Parathyroid adenoma (tissue), 2 donors: ENCODE measurements at regions not wholly inside any gene's neighbourhood (a gene's known extent, or its start where the extent isn't known, plus 50 kb on each side); places are given as distances from the start of the nearest gene placed in this dataset.

Experiments
- H2AFZ ChIP-seq: fragments of 300-600 bp; sonication (generic); one replicate; pipeline ENCODE4 v1.7.0; 2017; ENCODE audit warnings: antibody characterized with exemption, mild to moderate bottlenecking
- H3K27ac ChIP-seq: fragments of 300-600 bp; sonication (generic); one replicate; pipeline ENCODE4 v1.7.0; 2017
- H3K27me3 ChIP-seq: fragments of 300-600 bp; sonication (generic); one replicate; pipeline ENCODE4 v1.7.0; 2017; ENCODE audit warnings: low read length; ENCODE audit not compliant: control insufficient read depth, insufficient read depth
- H3K36me3 ChIP-seq: fragments of 300-600 bp; sonication (generic); one replicate; pipeline ENCODE4 v1.7.0; 2017; ENCODE audit warnings: low read length; ENCODE audit not compliant: control insufficient read depth, insufficient read depth
- H3K4me1 ChIP-seq: fragments of 300-600 bp; sonication (generic); one replicate; pipeline ENCODE4 v1.7.0; 2017; ENCODE audit warnings: control low read depth
- H3K4me2 ChIP-seq: fragments of 300-600 bp; sonication (generic); one replicate; pipeline ENCODE4 v1.7.0; 2017; ENCODE audit warnings: low read length
- H3K4me3 ChIP-seq: fragments of 300-600 bp; sonication (generic); one replicate; pipeline ENCODE4 v1.7.0; 2017; ENCODE audit warnings: low read depth, low read length
- H3K79me2 ChIP-seq: fragments of 300-600 bp; sonication (generic); one replicate; pipeline ENCODE4 v1.7.0; 2017; ENCODE audit warnings: control low read depth
- H3K9ac ChIP-seq: fragments of 300-600 bp; sonication (generic); one replicate; pipeline ENCODE4 v1.7.0; 2017; ENCODE audit warnings: mild to moderate bottlenecking
- H3K9me3 ChIP-seq: fragments of 300-600 bp; sonication (generic); one replicate; pipeline ENCODE4 v1.7.0; 2017; ENCODE audit warnings: low read length; ENCODE audit not compliant: control insufficient read depth
- TF ChIP-seq, protein P1 (sequence below): fragments of 300-600 bp; sonication (generic); IDR thresholded peaks from one replicate; pipeline ENCODE4 v1.7.0; 2017; ENCODE audit warnings: antibody characterized with exemption, mild to moderate bottlenecking
- donor health status: primary hyperparathyroidism.

DNA sequence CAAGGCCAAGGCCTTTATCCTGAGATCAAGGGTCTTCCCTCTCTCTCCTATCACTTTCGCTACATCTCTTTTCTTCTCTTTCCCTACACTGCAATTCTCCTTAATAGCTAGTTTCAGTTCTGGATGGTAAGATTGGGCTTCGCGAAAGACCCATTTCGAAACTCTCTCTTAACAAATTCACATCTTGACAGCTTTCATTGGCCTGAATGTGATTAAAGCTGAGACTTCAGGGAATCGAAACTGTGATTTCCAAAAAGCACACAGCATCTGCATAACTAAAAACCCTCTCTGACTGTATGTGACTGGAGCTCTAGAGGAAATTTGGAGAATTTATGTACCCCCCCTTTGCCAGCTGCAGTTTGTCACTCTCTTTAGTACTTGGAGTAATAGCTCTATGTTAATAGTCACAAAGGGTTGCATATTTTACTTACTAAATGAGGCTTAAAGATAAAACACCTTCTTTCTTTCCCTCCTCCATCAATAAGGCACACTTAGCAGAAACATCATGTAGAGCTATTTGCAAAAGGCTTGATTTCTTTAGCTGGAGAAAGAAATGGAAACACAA, 105.3 kb upstream of the FAM20A start:
- H3K27ac ChIP-seq: no peak overlapping the region
- H3K27me3 ChIP-seq: no peaks in the 10 kb centered on the region
- H3K79me2 ChIP-seq: no peaks in the 10 kb centered on the region
- no peak overlapping the region for H3K4me2 ChIP-seq
- H2AFZ ChIP-seq: no peak overlapping the region
- H3K4me1 ChIP-seq: no peaks in the 10 kb centered on the region
- H3K4me3 ChIP-seq: no peak overlapping the region
- no peak overlapping the region for H3K9ac ChIP-seq
- H3K36me3 ChIP-seq: no peaks in the 10 kb centered on the region
- TF ChIP-seq, protein P1, sequence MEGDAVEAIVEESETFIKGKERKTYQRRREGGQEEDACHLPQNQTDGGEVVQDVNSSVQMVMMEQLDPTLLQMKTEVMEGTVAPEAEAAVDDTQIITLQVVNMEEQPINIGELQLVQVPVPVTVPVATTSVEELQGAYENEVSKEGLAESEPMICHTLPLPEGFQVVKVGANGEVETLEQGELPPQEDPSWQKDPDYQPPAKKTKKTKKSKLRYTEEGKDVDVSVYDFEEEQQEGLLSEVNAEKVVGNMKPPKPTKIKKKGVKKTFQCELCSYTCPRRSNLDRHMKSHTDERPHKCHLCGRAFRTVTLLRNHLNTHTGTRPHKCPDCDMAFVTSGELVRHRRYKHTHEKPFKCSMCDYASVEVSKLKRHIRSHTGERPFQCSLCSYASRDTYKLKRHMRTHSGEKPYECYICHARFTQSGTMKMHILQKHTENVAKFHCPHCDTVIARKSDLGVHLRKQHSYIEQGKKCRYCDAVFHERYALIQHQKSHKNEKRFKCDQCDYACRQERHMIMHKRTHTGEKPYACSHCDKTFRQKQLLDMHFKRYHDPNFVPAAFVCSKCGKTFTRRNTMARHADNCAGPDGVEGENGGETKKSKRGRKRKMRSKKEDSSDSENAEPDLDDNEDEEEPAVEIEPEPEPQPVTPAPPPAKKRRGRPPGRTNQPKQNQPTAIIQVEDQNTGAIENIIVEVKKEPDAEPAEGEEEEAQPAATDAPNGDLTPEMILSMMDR: no peak
- no peaks in the 10 kb centered on the region for H3K9me3 ChIP-seq

DNA sequence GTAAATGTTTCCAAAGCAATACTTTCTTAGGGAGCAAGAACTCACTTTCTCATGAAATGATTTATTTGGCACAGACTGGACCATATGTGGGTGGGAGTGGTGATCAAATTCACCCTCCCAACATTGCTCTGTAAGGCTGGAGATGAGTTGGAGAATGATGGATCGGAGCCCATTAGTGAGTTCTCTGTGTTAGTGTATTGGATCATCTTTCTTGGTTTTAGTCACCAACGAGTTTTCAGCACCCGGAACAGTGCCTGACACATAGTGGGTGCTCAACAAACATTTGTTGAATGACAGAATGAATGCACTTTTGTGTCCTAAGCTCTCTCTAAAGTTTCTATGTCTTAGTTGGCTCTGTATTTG, 104.5 kb upstream of the FAM20A start:
- Histone ChIP-seq H3K4me3 (no peak overlapping the region), H3K4me1 (no peaks in the 10 kb centered on the region), H3K4me2 (no peak overlapping the region), H2AFZ (no peak overlapping the region), H3K79me2 (no peaks in the 10 kb centered on the region), H3K9me3 (no peaks in the 10 kb centered on the region), H3K27ac (no peak overlapping the region), H3K9ac (no peak overlapping the region), H3K27me3 (no peaks in the 10 kb centered on the region), H3K36me3 (no peaks in the 10 kb centered on the region)
- TF ChIP-seq, protein P1: no peak

DNA sequence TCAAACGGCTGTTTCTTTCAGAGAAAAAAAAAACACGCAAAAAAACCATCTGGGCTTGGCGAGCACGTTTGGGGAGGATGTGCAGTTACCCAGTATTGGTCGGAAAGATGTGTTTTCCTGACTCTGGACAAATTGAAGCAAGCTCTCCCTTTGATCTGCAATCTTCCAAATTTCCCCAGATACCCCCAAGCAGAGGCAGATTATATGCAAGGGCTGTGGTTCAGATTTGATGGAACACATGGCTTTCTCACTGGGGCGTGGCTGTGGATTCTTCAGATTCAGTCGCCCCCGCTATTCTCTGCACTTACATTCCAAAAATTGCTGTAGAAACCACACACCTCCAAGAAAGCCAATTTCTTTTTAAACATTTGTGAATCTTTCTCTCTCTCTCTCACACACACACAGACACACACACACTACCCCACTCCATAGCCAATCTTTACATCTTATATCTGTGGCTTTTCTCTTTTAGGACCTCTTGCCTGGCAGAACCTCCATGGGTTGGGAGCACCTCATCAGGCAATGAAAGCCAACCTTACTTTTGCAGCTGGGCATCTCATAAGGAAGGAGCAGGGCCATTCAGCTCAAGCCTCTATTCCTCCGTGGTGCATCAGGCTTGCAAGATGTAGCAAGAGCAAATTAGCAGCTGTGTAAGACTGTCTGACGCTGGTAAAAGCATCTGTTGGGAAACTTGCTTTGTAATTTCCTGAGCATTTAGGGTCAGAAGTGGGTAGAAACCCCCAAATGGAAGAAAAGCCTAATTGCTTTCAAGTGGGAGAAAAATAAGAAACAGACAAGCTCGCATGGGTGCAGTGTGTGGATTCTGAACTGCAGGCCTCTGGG, 103.9 kb upstream of the FAM20A start:
- Histone ChIP-seq H3K36me3 (no peaks in the 10 kb centered on the region), H3K4me3 (no peak overlapping the region), H2AFZ (no peak overlapping the region), H3K9me3 (no peaks in the 10 kb centered on the region), H3K4me1 (no peaks in the 10 kb centered on the region), H3K79me2 (no peaks in the 10 kb centered on the region), H3K9ac (no peak overlapping the region), H3K27me3 (no peaks in the 10 kb centered on the region), H3K27ac (no peak overlapping the region), H3K4me2 (no peak overlapping the region)
- TF ChIP-seq, protein P1: no peak

DNA sequence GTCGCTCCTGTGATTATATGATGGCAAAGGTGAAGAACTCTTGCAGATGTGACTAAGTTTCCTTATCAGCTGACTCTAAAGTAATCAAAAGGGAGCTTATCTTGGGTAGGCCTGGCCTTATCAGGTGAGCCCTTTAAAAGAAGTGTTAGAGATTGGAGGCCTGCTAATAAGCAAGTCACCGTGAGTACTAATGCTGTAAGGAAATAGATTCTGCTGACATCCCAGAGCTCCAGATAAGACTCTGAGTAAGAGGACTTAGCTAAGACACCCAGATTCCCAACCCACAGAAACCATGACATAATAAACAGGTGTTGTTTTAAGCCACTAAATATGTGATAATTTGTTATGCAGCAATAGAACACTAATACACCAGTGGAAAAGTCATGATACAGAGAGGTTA, 99.9 kb upstream of the FAM20A start:
- Histone ChIP-seq H3K36me3 (no peaks in the 10 kb centered on the region), H3K9ac (no peak overlapping the region), H3K9me3 (no peaks in the 10 kb centered on the region), H3K79me2 (no peaks in the 10 kb centered on the region), H3K4me1 (no peaks in the 10 kb centered on the region), H2AFZ (no peak overlapping the region), H3K27me3 (no peaks in the 10 kb centered on the region), H3K27ac (no peak overlapping the region), H3K4me3 (no peak overlapping the region), H3K4me2 (no peak overlapping the region)
- TF ChIP-seq, protein P1: no peak

DNA sequence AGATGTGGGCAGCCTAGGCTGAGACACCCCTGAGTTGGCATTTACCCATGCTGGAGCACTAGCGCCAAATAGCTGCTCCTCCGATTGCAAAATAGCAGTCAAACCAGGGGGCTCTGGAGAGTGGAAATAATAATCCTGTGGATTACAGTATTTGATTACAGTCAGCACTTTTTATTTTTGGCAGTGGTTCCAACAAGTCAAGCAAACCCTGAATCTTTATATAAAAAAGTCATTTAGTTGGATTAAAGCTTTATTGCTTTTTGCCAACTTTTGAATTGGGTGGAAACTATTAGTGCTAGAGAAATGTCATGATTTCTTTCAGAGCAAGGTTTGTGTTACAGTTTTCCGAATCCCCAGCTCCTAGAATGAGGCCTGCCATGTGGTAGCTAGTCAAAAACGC, 99.3 kb upstream of the FAM20A start:
- H3K4me2 ChIP-seq: no peak overlapping the region

More for the DNA sequence above, 99.3 kb upstream of the FAM20A start:
- Histone ChIP-seq H3K9me3 (no peaks in the 10 kb centered on the region), H3K79me2 (no peaks in the 10 kb centered on the region), H3K9ac (no peak overlapping the region), H3K27me3 (no peaks in the 10 kb centered on the region), H3K27ac (no peak overlapping the region), H3K36me3 (no peaks in the 10 kb centered on the region), H2AFZ (no peak overlapping the region), H3K4me3 (no peak overlapping the region), H3K4me1 (no peaks in the 10 kb centered on the region)
- TF ChIP-seq, protein P1: no peak
